Activated T-cell treated with anti-CD3 and anti-CD28 coated beads, Interleukin-2, amount 50 U/mL, for 24 hours (primary cell): ENCODE measurements at regions not wholly inside any gene's neighbourhood (a gene's known extent, or its start where the extent isn't known, plus 50 kb on each side); places are given as distances from the start of the nearest gene placed in this dataset.

Experiments
- DNase-seq: peaks from one replicate; pipeline ENCODE4 v3.0.0-alpha.2; 2020
- H3K27ac Mint-ChIP-seq: 2 replicates; pipeline ENCODE4 v1.8.0; 2020; ENCODE audit warnings: mild to moderate bottlenecking, mixed read lengths
- H3K27me3 Mint-ChIP-seq: 2 replicates; pipeline ENCODE4 v1.8.0; 2020; ENCODE audit warnings: mixed read lengths
- H3K36me3 Mint-ChIP-seq: 2 replicates; pipeline ENCODE4 v1.8.0; 2020; ENCODE audit warnings: low read depth, mixed read lengths
- H3K4me1 Mint-ChIP-seq: 2 replicates; pipeline ENCODE4 v1.8.0; 2020; ENCODE audit warnings: low read depth, mixed read lengths
- H3K4me3 Mint-ChIP-seq: 2 replicates; pipeline ENCODE4 v1.8.0; 2020; ENCODE audit warnings: mild to moderate bottlenecking, moderate library complexity, mixed read lengths
- H3K9me3 Mint-ChIP-seq: 2 replicates; pipeline ENCODE4 v1.8.0; 2020; ENCODE audit warnings: mixed read lengths

DNA sequence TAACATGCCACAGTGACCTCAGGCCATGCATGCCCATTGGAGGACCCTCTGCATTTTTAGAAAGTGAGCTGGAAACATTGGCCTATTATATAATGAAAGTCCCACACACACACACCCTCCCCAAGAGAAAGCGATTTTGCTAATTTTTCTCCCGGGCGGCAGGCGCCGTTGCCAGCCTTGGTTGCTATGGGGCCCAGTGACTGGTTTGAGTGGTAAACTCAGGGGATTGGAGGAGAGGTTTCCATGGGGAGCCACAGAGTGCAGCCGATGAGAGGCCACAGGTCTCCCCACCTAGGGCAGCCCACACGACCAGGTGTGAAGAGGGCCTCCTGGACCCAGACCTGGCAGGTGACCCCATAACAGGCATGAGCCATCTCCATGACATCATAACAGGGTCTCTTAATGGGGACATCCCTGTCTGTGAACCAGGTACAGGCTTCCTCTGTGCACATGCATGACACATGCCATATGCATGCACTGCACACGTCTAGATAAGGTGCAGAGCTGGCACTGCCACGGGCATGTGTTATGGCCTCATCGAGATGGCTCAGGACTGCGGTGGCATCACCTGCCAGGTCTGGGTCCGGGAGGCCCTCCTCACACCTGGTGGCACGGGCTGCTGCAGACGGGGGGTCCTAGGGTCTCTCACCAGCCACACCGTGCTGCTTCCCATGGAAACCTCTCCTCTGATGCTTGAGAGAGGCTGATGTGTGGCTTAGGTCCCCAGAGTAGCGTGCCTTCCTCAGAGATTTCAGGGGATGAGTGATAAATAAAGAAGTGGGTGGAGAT is 144.1 kb downstream of the RBFOX3 start:
- peaks cover 7% of the 10 kb centered on the region for H3K27me3 Mint-ChIP-seq
- no peaks in the 10 kb centered on the region for H3K4me1 Mint-ChIP-seq
- H3K36me3 Mint-ChIP-seq, result no peaks in the 10 kb centered on the region
- DNase-seq, result no peak
- no peaks in the 10 kb centered on the region for H3K9me3 Mint-ChIP-seq
- H3K4me3 Mint-ChIP-seq, result no peak overlapping the region
- no peak overlapping the region for H3K27ac Mint-ChIP-seq

DNA sequence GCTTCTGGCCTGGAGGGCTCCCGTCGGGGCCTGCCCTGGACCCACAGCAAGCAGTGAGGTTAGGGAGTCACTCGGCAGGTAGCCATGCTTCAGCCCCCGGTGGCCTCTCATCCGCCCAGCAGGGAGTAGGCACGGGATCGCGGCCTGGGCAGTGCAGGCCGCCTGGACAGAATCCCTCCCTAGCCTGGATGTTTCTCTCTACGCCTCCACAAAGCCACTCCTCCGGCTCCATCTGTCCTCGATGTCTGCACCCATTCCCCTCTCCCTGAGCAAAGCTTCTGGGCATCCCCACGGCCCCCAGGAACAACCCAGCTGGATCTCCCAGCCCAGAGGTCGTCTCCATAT is 145.2 kb downstream of the RBFOX3 start:
- no peak for DNase-seq
- no peaks in the 10 kb centered on the region for H3K4me1 Mint-ChIP-seq
- H3K36me3 Mint-ChIP-seq, result no peaks in the 10 kb centered on the region
- H3K27ac Mint-ChIP-seq, result no peak overlapping the region
- H3K4me3 Mint-ChIP-seq, result no peak overlapping the region
- no peaks in the 10 kb centered on the region for H3K9me3 Mint-ChIP-seq
- H3K27me3 Mint-ChIP-seq, result peaks cover 5% of the 10 kb centered on the region

DNA sequence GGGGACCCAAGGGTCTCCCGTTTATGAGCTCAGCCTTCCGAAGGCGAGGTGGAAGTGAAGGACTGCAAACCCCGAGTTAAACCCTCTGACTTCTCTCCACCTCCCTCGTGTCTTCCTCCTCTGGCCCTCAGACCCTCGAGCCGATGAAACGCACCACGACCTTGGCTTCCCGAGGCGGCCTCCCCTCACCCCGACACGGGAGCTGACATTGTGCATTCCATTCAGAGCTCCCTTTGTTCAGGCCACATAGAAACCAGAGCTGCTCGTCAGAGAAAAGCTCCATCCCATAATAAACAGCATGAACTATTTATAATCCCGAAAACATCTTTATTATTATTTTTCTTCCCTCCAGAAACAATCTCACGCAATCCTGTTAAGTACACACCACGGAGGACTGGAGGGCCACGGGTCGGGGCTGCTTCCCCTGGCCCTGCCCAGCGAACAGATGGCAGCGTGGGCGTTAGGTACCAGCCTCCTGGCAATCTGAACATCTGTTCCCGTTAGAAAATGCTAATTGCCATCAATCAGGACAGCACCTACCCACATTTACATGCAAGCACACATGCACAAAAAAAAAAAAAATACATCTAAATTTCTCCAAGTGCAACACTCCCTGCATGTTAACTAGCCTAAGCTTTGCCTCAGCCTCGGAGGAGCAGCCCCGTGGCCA is 145.7 kb downstream of the RBFOX3 start:
- peaks cover 2% of the 10 kb centered on the region for H3K27me3 Mint-ChIP-seq
- no peak overlapping the region for H3K27ac Mint-ChIP-seq
- DNase-seq, result no peak
- no peaks in the 10 kb centered on the region for H3K9me3 Mint-ChIP-seq
- no peaks in the 10 kb centered on the region for H3K36me3 Mint-ChIP-seq
- H3K4me1 Mint-ChIP-seq, result no peaks in the 10 kb centered on the region
- H3K4me3 Mint-ChIP-seq, result no peak overlapping the region

DNA sequence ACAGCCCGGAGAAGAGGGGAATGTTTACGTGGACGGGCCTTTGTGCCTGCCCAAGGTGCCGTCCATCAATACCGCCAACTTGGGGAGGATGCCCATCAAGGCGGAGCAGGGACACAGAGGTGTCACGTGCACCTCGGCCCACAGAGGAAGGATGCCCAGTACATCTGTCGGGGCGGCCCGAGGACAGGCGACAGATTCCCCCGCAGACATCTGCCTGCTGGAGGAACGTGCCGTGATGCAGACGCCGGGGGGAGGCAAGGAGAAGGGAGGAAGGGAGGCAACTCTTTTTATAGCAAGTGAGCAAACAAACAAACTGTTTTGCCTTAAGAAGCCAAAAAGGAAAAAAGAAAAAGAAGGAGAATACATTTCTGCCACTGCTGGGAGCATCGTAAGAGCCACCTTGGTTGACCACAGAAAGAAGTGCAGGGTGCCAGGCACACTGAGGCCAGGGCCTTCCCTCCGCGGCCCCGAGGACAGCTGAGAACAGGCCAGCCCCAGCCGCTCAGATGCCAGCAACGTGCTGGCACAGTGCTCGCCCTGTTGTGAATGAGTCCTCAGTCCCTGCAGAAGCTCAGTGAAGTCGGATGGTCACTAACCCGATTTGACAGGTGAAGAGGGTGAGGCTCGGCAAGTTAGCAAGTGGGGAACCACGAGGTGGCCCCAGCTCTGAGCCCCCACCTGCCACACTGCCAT is 146.4 kb downstream of the RBFOX3 start:
- no peak for DNase-seq
- H3K9me3 Mint-ChIP-seq, result no peaks in the 10 kb centered on the region
- no peak overlapping the region for H3K4me3 Mint-ChIP-seq
- no peaks in the 10 kb centered on the region for H3K4me1 Mint-ChIP-seq
- H3K36me3 Mint-ChIP-seq, result no peaks in the 10 kb centered on the region
- peaks cover 2% of the 10 kb centered on the region for H3K27me3 Mint-ChIP-seq
- H3K27ac Mint-ChIP-seq, result no peak overlapping the region

- no peak overlapping the region for H3K27ac Mint-ChIP-seq
- H3K9me3 Mint-ChIP-seq, result no peaks in the 10 kb centered on the region
- H3K36me3 Mint-ChIP-seq, result no peaks in the 10 kb centered on the region
- DNase-seq, result no peak
- H3K4me3 Mint-ChIP-seq, result no peak overlapping the region
- no peaks in the 10 kb centered on the region for H3K4me1 Mint-ChIP-seq
- H3K27me3 Mint-ChIP-seq, result peaks cover 2% of the 10 kb centered on the region
Observed at GRCh38 chr17:79463421-79464317, 147.2 kb downstream of the RBFOX3 start.

- Mint-ChIP-seq H3K27me3 (peaks cover 2% of the 10 kb centered on the region), H3K4me1 (no peaks in the 10 kb centered on the region), H3K27ac (no peak overlapping the region), H3K36me3 (no peaks in the 10 kb centered on the region), H3K9me3 (no peaks in the 10 kb centered on the region), H3K4me3 (no peak overlapping the region)
- no peak for DNase-seq
Observed at GRCh38 chr17:79461041-79461440, 149.8 kb downstream of the RBFOX3 start.

- Mint-ChIP-seq H3K27me3 (peaks cover 4% of the 10 kb centered on the region), H3K4me3 (no peak overlapping the region), H3K27ac (no peak overlapping the region), H3K36me3 (no peaks in the 10 kb centered on the region), H3K4me1 (no peaks in the 10 kb centered on the region), H3K9me3 (no peaks in the 10 kb centered on the region)
- no peak for DNase-seq
Observed at GRCh38 chr17:79459846-79460245, 151.0 kb downstream of the RBFOX3 start.

- no peaks in the 10 kb centered on the region for H3K36me3 Mint-ChIP-seq
- DNase-seq, result no peak
- H3K27me3 Mint-ChIP-seq, result peaks cover 4% of the 10 kb centered on the region
- no peaks in the 10 kb centered on the region for H3K4me1 Mint-ChIP-seq
- H3K27ac Mint-ChIP-seq, result no peak overlapping the region
- no peaks in the 10 kb centered on the region for H3K9me3 Mint-ChIP-seq
- no peak overlapping the region for H3K4me3 Mint-ChIP-seq
Observed at GRCh38 chr17:79459003-79459655, 151.7 kb downstream of the RBFOX3 start.

- Mint-ChIP-seq H3K27me3 (peaks cover 7% of the 10 kb centered on the region), H3K36me3 (no peaks in the 10 kb centered on the region), H3K9me3 (no peaks in the 10 kb centered on the region), H3K4me3 (no peak overlapping the region), H3K4me1 (no peaks in the 10 kb centered on the region), H3K27ac (no peak overlapping the region)
- no peak for DNase-seq
Observed at GRCh38 chr17:79458356-79458755, 152.5 kb downstream of the RBFOX3 start.

GRCh38 chr17:79457889-79458288 is 153.0 kb downstream of the RBFOX3 start:
- H3K9me3 Mint-ChIP-seq, result no peaks in the 10 kb centered on the region
- no peak for DNase-seq
- H3K27ac Mint-ChIP-seq, result no peak overlapping the region
- H3K4me1 Mint-ChIP-seq, result no peaks in the 10 kb centered on the region
- peaks cover 8% of the 10 kb centered on the region for H3K27me3 Mint-ChIP-seq
- no peaks in the 10 kb centered on the region for H3K36me3 Mint-ChIP-seq
- H3K4me3 Mint-ChIP-seq, result no peak overlapping the region

GRCh38 chr17:79457376-79457775 is 153.5 kb downstream of the RBFOX3 start:
- Mint-ChIP-seq H3K36me3 (no peaks in the 10 kb centered on the region), H3K9me3 (no peaks in the 10 kb centered on the region), H3K27ac (no peak overlapping the region), H3K4me1 (no peaks in the 10 kb centered on the region), H3K4me3 (no peak overlapping the region), H3K27me3 (peaks cover 8% of the 10 kb centered on the region)
- DNase-seq, result no peak

DNA sequence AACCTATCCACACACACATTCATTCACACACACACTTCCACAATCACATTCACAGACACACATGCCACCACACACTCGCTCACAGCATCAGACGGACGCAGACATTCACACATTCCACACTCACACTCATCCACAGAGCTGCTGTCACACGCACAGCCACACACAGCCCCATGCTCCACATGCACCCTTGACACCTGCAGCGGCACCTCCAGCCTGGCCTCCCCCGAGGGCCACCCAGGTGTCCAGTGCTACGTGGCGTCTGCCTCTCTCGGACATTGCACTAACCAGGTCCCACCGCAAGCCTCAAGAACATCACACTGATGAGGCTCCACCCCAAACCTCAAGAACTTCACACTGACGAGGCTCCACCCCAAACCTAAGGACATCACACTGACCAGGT is 155.2 kb downstream of the RBFOX3 start:
- Mint-ChIP-seq H3K27ac (no peak overlapping the region), H3K4me1 (no peaks in the 10 kb centered on the region), H3K9me3 (no peaks in the 10 kb centered on the region), H3K4me3 (no peak overlapping the region), H3K27me3 (peaks cover 8% of the 10 kb centered on the region), H3K36me3 (no peaks in the 10 kb centered on the region)
- DNase-seq, result no peak

GRCh38 chr17:79454826-79455225 is 156.0 kb downstream of the RBFOX3 start:
- no peaks in the 10 kb centered on the region for H3K4me1 Mint-ChIP-seq
- no peak for DNase-seq
- H3K27ac Mint-ChIP-seq, result no peak overlapping the region
- H3K4me3 Mint-ChIP-seq, result no peak overlapping the region
- no peaks in the 10 kb centered on the region for H3K36me3 Mint-ChIP-seq
- no peaks in the 10 kb centered on the region for H3K9me3 Mint-ChIP-seq
- H3K27me3 Mint-ChIP-seq, result peaks cover 8% of the 10 kb centered on the region

GRCh38 chr17:79453481-79453880 is 157.4 kb downstream of the RBFOX3 start:
- Mint-ChIP-seq H3K4me3 (no peak overlapping the region), H3K9me3 (no peaks in the 10 kb centered on the region), H3K27me3 (peaks cover 10% of the 10 kb centered on the region), H3K36me3 (no peaks in the 10 kb centered on the region), H3K27ac (no peak overlapping the region), H3K4me1 (no peaks in the 10 kb centered on the region)
- DNase-seq, result no peak
